ENCODE measurements at regions not wholly inside any gene's neighbourhood (a gene's known extent, or its start where the extent isn't known, plus 50 kb on each side); places are given as distances from the start of the nearest gene placed in this dataset.

- H3K4me1 ChIP-seq = no peaks in the 10 kb centered on the region
- H3K27ac ChIP-seq = no peak overlapping the region
- no peaks in the 10 kb centered on the region for H3K36me3 ChIP-seq
- 83 to 88% methylated on average over 4 of the region's 4 CpGs for WGBS, 2 donors
- no peaks in the 10 kb centered on the region for H3K9me3 ChIP-seq
- TF ChIP-seq CTCF (IDR thresholded peaks at IDR 0.05) (no peak), POLR2AphosphoS5 (IDR thresholded peaks at IDR 0.05) (no peak)
- no peak for DNase-seq
- intact Hi-C loops (cut with DNase I) = no loop called here
- H3K27me3 ChIP-seq = no peaks in the 10 kb centered on the region
- H3K4me3 ChIP-seq = no peak overlapping the region
These were observed 389.3 kb downstream of the STK39 start for GRCh38 chr2:167858086-167858485.

GRCh38 chr2:167857416-167857815 is 390.0 kb downstream of the STK39 start:
- Histone ChIP-seq H3K9me3 (no peaks in the 10 kb centered on the region), H3K36me3 (no peaks in the 10 kb centered on the region), H3K4me3 (no peak overlapping the region), H3K4me1 (no peaks in the 10 kb centered on the region), H3K27me3 (no peaks in the 10 kb centered on the region), H3K27ac (no peak overlapping the region)
- intact Hi-C loops (cut with DNase I) = no loop called here
- WGBS, 2 donors = 80 to 89% methylated on average over 1 of the region's 1 CpG
- no peak for TF ChIP-seq POLR2A (IDR thresholded peaks at IDR 0.05)
- TF ChIP-seq CTCF (IDR thresholded peaks at IDR 0.05) = no peak
- TF ChIP-seq EP300 (IDR thresholded peaks at IDR 0.05) = no peak
- TF ChIP-seq POLR2AphosphoS5 (IDR thresholded peaks at IDR 0.05) = no peak
- DNase-seq = no peak

- DNase-seq = no peak
- Histone ChIP-seq H3K9me3 (no peaks in the 10 kb centered on the region), H3K36me3 (no peaks in the 10 kb centered on the region), H3K27ac (no peak overlapping the region), H3K4me1 (no peaks in the 10 kb centered on the region), H3K4me3 (no peak overlapping the region), H3K27me3 (no peaks in the 10 kb centered on the region)
- TF ChIP-seq EP300 (IDR thresholded peaks at IDR 0.05) = no peak
- no peak for TF ChIP-seq CTCF (IDR thresholded peaks at IDR 0.05)
- no peak for TF ChIP-seq POLR2AphosphoS5 (IDR thresholded peaks at IDR 0.05)
- intact Hi-C loops (cut with DNase I) = no loop called here
These were observed 391.2 kb downstream of the STK39 start for GRCh38 chr2:167856190-167856589.

GRCh38 chr2:167855211-167855610 is 392.2 kb downstream of the STK39 start:
- no peaks in the 10 kb centered on the region for H3K9me3 ChIP-seq
- H3K27me3 ChIP-seq = no peaks in the 10 kb centered on the region
- no peak for DNase-seq
- H3K4me3 ChIP-seq = no peak overlapping the region
- TF ChIP-seq EP300 (IDR thresholded peaks at IDR 0.05) = no peak
- TF ChIP-seq POLR2AphosphoS5 (IDR thresholded peaks at IDR 0.05) = no peak
- TF ChIP-seq CTCF (IDR thresholded peaks at IDR 0.05) = no peak
- TF ChIP-seq POLR2A (IDR thresholded peaks at IDR 0.05) = no peak
- no peaks in the 10 kb centered on the region for H3K36me3 ChIP-seq
- WGBS, 2 donors = 91 to 92% methylated on average over 2 of the region's 2 CpGs
- H3K4me1 ChIP-seq = no peaks in the 10 kb centered on the region
- intact Hi-C loops (cut with DNase I) = no loop called here
- H3K27ac ChIP-seq = no peak overlapping the region

GRCh38 chr2:167853717-167854116 is 393.7 kb downstream of the STK39 start:
- H3K27ac ChIP-seq = no peak overlapping the region
- no peaks in the 10 kb centered on the region for H3K4me1 ChIP-seq
- TF ChIP-seq EP300 (IDR thresholded peaks at IDR 0.05) (no peak), CTCF (IDR thresholded peaks at IDR 0.05) (no peak), POLR2A (IDR thresholded peaks at IDR 0.05) (no peak), POLR2AphosphoS5 (IDR thresholded peaks at IDR 0.05) (no peak)
- intact Hi-C loops (cut with DNase I) = no loop called here
- no peaks in the 10 kb centered on the region for H3K9me3 ChIP-seq
- H3K4me3 ChIP-seq = no peak overlapping the region
- no peak for DNase-seq
- H3K36me3 ChIP-seq = no peaks in the 10 kb centered on the region
- no peaks in the 10 kb centered on the region for H3K27me3 ChIP-seq
- 91 to 97% methylated on average over 1 of the region's 1 CpG for WGBS, 2 donors
